GM19328 (cell line): ENCODE measurements at regions not wholly inside any gene's neighbourhood (a gene's known extent, or its start where the extent isn't known, plus 50 kb on each side); places are given as distances from the start of the nearest gene placed in this dataset.

Experiments
- ATAC-seq: cut with Tn5 transposase; IDR thresholded peaks from one replicate; pipeline ENCODE4 v1.9.1; 2021; ENCODE audit warnings: mild to moderate bottlenecking, moderate library complexity; ENCODE audit not compliant: unreplicated experiment

DNA sequence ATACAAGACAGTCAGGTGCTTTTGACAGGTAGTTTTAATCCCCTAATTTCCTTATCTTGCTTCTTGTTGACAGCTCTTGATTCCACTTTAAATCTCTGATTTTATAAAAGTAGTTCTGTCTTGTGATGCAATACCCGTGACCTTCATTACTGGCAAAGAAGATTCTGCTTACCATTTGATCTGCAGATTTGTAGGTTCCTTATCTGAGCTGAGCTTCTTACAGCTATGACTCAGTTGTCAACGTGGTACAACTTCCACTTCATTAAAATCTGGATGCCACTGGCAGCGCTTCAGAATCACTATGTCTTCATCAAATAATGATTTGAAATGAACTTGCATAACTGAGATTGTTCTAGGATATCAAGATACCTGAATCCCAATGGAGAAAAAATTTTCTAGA, 543.6 kb upstream of the B3GALT2 start:
- no peak for ATAC-seq

- ATAC-seq: no peak
Observed at GRCh38 chr1:193729429-193729828, 543.0 kb upstream of the B3GALT2 start.

GRCh38 chr1:193727850-193728249, 541.4 kb upstream of the B3GALT2 start:
- no peak for ATAC-seq

- ATAC-seq: no peak
Observed at GRCh38 chr1:193726722-193727121, 540.3 kb upstream of the B3GALT2 start.

DNA sequence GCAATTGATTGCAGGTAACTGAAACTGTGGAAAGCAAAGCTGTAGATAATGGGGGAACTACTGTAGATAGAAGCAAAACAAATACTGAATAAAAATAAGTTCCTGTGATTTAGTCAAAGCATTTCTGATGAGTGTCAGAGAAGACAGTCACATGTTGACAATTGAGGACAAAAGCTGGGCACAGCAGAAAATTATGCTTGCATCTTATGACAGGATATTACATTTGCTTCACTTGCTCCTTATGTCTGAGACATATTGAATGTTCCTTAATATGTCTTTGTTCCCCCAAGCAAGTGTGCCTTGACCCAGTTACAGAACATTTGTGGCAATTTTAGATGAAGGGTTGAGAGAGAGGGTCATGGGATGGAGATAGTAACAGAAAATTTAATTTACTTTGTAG, 526.0 kb upstream of the B3GALT2 start:
- no peak for ATAC-seq

DNA sequence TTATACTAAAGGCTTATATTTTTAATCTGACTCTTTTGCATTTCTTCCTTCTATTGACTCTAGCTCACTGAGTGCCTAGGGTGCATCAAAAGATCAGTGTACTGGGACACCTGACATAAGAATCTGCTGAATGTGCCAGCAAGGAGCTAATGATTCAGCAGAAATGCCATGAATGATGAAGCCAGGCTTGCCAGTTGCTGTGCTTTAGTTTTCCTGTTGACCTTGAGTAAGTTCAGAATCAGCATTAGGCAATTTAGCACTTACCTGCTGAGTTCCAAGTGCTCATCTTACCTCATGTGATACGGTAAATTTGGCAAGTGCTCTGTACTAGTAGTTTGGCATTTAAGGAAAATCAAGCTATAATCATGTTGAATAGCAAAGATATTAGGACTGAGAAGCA, 523.2 kb upstream of the B3GALT2 start:
- no peak for ATAC-seq

DNA sequence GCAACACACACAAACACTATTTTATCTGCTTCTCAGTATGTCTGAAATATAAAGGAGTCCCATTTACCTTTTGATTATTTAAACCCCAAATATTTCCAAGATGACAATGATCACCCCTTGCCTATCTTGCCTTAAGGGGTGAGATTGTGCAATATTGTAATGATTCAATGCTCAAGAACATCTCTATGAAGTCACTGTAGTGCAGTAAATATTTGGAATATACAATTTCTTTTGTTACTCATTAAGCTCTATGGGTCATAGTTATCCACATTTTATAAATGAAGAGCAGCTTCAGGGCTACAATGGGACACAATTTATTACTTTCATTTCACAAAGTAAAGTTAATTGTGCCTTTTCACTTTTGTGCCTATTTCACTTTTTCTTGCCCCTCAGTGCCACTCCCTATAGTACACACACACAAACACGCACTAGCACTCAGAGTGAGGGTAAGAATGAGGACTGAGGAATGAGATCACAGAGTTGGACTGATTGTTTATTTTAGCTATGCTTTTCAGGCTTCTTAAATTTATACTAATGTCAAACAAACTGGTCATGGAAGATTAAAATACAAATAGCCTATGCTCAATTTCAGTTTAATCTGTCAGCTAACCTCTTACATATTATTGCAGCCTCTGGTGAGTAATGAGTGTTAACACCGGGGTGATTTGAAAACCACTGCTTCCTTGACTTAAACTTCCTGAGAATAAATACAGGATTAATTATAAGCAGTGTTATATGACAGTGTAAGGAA, 521.0 kb upstream of the B3GALT2 start:
- no peak for ATAC-seq

DNA sequence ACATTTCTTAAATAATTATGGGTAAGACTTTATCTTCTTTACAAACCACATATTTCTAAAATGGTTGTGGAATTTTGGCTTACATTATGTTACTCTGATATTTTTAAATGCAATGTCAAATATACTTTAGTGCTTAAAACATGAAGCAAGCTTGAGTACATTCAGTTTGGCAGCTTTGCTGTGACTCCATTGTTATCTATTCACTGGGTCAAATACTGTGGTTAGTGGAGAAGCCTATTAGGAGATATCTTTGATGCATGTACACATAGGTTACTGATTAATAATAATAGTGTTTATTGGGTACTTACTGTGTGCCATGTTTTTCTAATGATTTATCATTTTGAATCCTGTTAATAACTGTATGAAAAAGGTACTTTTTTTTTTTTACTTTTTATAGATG, 520.4 kb upstream of the B3GALT2 start:
- no peak for ATAC-seq

GRCh38 chr1:193705554-193705981, 519.2 kb upstream of the B3GALT2 start:
- ATAC-seq: no peak

- ATAC-seq: no peak
Observed at GRCh38 chr1:193703655-193704054, 517.2 kb upstream of the B3GALT2 start.

DNA sequence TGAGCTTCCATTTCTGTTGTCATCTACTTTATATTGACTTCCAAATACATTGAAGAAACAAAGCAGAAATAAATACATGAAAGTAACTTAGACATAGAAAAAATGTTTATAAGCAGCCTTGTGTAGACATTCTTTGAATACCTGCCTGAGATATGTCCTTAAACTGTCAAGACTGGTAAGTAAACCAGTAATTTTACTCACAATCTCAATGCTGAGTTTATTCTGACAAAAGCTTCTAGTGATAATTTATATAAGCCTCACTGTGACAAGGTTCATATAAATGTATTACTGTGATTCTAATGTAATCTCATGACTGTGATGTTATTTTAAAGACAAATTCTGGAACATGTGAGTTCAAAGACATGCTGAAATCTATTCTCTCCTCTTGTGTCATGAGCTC, 516.7 kb upstream of the B3GALT2 start:
- ATAC-seq: no peak

DNA sequence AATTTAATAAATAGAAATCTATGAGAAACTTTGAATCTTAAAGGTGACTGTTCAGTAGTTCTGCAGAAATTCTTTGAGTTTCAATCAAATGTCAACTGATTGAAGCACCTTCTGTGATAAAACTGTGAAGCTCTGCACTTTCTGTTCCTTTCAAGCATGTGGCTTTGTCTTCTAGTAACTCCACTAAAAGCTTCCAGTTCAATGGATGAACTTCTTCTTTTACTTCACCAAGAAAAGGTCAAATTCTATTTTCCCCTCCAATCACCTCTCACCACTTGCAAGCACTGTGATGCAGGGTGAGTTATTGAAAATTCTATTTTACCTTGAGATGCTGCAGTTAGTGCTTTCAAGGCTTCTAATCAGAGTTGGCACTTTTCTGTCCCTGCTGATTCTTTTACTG, 515.3 kb upstream of the B3GALT2 start:
- no peak for ATAC-seq

GRCh38 chr1:193700710-193701355, 514.4 kb upstream of the B3GALT2 start:
- no peak for ATAC-seq

DNA sequence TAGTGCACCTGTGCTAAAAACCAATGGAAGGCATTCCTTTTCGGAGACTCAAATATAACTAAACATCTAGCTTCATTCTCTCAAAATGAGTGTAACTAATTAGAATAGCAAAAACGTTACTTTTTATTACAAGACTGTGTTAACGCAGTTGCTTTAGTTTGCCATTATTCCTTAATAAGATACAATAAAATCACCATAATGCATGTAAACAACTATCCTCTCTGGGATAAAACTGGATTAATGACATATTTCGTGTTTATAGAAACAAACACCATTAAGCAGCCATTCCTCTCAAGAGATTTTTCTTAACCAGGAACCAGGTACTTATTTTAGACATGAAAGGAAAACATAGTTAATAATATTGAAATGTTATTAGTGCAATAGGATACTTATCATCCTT, 512.8 kb upstream of the B3GALT2 start:
- no peak for ATAC-seq

DNA sequence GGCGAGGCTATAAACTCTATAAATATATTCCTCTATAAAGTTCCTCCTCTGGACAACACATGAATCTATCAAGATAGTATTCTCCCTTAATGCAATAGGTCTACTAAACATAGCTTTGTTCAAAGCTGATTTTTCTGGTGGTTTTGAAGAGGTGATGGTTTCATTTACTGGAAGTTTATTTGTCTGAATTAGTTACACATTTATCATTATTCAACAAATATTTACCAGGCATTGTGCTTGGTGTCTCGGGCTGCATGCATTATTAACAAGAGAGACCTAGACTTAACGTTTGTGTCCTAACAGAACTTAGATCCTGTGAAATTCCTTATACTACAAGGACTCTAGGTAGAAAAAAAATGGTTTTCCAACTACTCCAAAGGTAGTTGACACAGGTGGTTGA, 511.4 kb upstream of the B3GALT2 start:
- no peak for ATAC-seq

DNA sequence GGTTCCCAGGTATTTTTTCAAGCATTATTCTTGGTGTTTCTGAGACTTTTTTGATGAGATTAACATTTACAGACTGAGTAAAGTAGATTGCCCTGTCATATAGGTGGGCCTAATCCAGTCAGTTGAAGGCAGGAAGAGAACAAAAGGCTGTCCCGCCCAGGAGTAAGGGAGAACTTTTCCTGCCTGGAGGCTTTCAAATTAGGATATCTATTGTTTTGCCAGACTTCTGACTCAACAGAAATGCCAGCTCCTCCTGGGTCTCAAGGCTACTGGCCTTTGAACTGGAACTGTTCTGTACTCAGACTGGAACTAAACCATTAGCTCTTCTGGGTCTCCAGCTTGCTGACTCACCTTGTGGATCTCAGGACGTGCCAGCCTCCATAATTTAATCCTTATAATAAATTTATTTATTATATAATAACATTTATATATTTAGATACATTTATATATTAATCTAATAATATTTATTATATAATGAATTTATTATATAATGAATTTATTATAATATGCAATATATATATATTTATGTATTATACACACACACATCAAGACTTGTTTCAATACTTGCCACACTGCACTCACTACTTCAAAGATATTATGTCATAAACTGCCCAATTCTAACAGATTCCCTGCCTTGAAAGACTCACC, 510.8 kb upstream of the B3GALT2 start:
- ATAC-seq: no peak

- ATAC-seq: no peak
Observed at GRCh38 chr1:193694741-193695140, 508.3 kb upstream of the B3GALT2 start.

- ATAC-seq: no peak
Observed at GRCh38 chr1:193685986-193686385, 499.6 kb upstream of the B3GALT2 start.

- ATAC-seq: no peak
Observed at GRCh38 chr1:193681422-193681821, 495.0 kb upstream of the B3GALT2 start.

GRCh38 chr1:193680924-193681316, 494.5 kb upstream of the B3GALT2 start:
- ATAC-seq: no peak

- no peak for ATAC-seq
Observed at GRCh38 chr1:193680247-193680923, 494.0 kb upstream of the B3GALT2 start.

DNA sequence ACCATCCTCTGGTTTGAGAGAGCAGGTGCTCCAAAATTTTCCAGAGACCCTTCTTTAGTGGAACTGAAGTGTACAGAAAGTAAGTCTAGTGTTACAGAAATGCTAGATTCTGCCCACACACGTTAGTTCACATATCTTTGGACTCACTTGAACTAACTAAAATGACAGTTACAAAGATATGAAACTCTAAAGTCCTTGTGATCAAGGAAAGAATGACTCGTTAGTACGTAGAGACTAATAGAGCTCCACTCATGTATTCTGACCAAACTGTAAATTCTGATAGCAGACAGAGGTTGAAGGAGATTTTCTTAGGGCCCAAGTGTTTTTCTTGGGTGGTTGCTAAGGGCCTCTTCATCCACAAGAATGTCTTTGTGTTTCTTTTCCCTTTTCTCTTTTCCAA, 491.5 kb upstream of the B3GALT2 start:
- ATAC-seq: no peak
